Psoas muscle (tissue), 7 donors: ENCODE measurements at regions not wholly inside any gene's neighbourhood (a gene's known extent, or its start where the extent isn't known, plus 50 kb on each side); places are given as distances from the start of the nearest gene placed in this dataset.

Experiments used
- ATAC-seq, 4 donors: fragments of 200-7000 bp; cut with Tn5 transposase; one replicate each; pipeline ENCODE4 v1.9.1; 2020; ENCODE audit warnings: moderate library complexity in 3 of 4, mild to moderate bottlenecking in 2 of 4
- DNase-seq, 2 donors: peaks; one replicate each; pipeline ENCODE4 v3.0.0-alpha.2; 2020
- H3K27ac ChIP-seq: fragments of 200-600 bp; one replicate; pipeline ENCODE4 v1.8.0; 2022
- H3K27me3 ChIP-seq, 3 donors: fragments of 200-600 bp in 1 of 3; one replicate each; pipeline versions ENCODE4 v1.6.1 to v1.8.0; 2013 to 2022; ENCODE audit warnings: low read length in 2 of 3, mild to moderate bottlenecking in 2 of 3, moderate library complexity in 1 of 3; ENCODE audit not compliant: insufficient read depth in 3 of 3
- H3K36me3 ChIP-seq, 2 donors: fragments of 200-600 bp in 1 of 2; one replicate each; pipeline versions ENCODE4 v1.6.1 to v1.8.0; 2013 to 2022; ENCODE audit warnings: low read depth in 1 of 2, mild to moderate bottlenecking in 1 of 2, moderate library complexity in 1 of 2; ENCODE audit not compliant: insufficient read depth in 1 of 2
- H3K4me1 ChIP-seq: fragments of 200-600 bp; one replicate; pipeline ENCODE4 v1.8.0; 2022
- H3K4me3 ChIP-seq: fragments of 200-600 bp; one replicate; pipeline ENCODE4 v1.8.0; 2022; ENCODE audit warnings: mild to moderate bottlenecking
- H3K9me3 ChIP-seq: fragments of 200-600 bp; one replicate; pipeline ENCODE4 v1.8.0; 2022
- CTCF ChIP-seq: fragments of 200-600 bp; IDR thresholded peaks from one replicate; pipeline ENCODE4 v1.8.0; 2022; ENCODE audit warnings: antibody characterized with exemption
- WGBS, 3 donors: extraction: QIAGEN DNeasy Blood & Tissue Kit; methylation state at CpG; one replicate each; pipeline versions ENCODE4 v1.1.6 to v1.1.7; 2013; 5-methylcytosine and 5-hydroxymethylcytosine counted together
- intact Hi-C, 2 donors: fragments of 100-400 bp; cut with DNase I; formaldehyde crosslinking; loops; one replicate each; pipeline versions ENCODE4 v1.11.0 to v1.14.2; 2022
- donor health status: healthy with polysubstance abuse.
- donor health status: DM: no; HTN: no; CAD: no; lungs with moderate emphysema.
- donor health status: Bipolar disorder and iron deficiency.
- donor health status: healthy.
- donor health status: DM: yes; HTN: yes; CAD: no.
- donor health status: DM: no; HTN: no; CAD: no.
- donor health status: DM: yes; HTN: yes; CAD: no.

- 38 to 48% (median 42%) methylated on average over 6 of the region's 6 CpGs for WGBS, 3 donors
- H3K4me1 ChIP-seq: no peaks in the 10 kb centered on the region
- no peak overlapping the region for H3K4me3 ChIP-seq
- ATAC-seq (no peak), DNase-seq (no peak)
- no peaks in the 10 kb centered on the region for H3K9me3 ChIP-seq
- no peaks in the 10 kb centered on the region for H3K27me3 ChIP-seq
- H3K36me3 ChIP-seq: no peaks in the 10 kb centered on the region
- TF ChIP-seq CTCF: no peak
- no peak overlapping the region for H3K27ac ChIP-seq
- intact Hi-C loops: no loop called here
These were observed 179.7 kb downstream of the ICOS start for GRCh38 chr2:204116159-204116792.

GRCh38 chr2:204122425-204122824 is 185.9 kb downstream of the ICOS start:
- WGBS, 3 donors: 24 to 35% (median 28%) methylated on average over 4 of the region's 4 CpGs
- no peaks in the 10 kb centered on the region for H3K9me3 ChIP-seq
- ATAC-seq (no peak), DNase-seq (no peak)
- peaks cover 0 to 2% (median 0%) of the 10 kb centered on the region in 3 donors for H3K27me3 ChIP-seq
- intact Hi-C loops: no loop called here
- H3K4me3 ChIP-seq: no peak overlapping the region
- H3K27ac ChIP-seq: no peak overlapping the region
- H3K36me3 ChIP-seq: no peaks in the 10 kb centered on the region
- no peaks in the 10 kb centered on the region for H3K4me1 ChIP-seq
- TF ChIP-seq CTCF: no peak

GRCh38 chr2:204124140-204124750 is 187.7 kb downstream of the ICOS start:
- Histone ChIP-seq H3K9me3 (no peaks in the 10 kb centered on the region), H3K27ac (no peak overlapping the region), H3K36me3 (no peaks in the 10 kb centered on the region), H3K4me1 (no peaks in the 10 kb centered on the region), H3K27me3 (peaks cover 0 to 2% (median 0%) of the 10 kb centered on the region in 3 donors), H3K4me3 (no peak overlapping the region)
- DNase-seq (no peak), ATAC-seq (no peak)
- no peak for TF ChIP-seq CTCF
- 89 to 97% (median 91%) methylated on average over 3 of the region's 3 CpGs for WGBS, 3 donors
- intact Hi-C loops: no loop called here

- Histone ChIP-seq H3K27ac (no peak overlapping the region), H3K4me3 (no peak overlapping the region), H3K27me3 (peaks cover 0 to 2% (median 0%) of the 10 kb centered on the region in 3 donors), H3K4me1 (no peaks in the 10 kb centered on the region), H3K9me3 (no peaks in the 10 kb centered on the region), H3K36me3 (no peaks in the 10 kb centered on the region)
- DNase-seq: no peak
- no peak for ATAC-seq
- TF ChIP-seq CTCF: no peak
- 80 to 85% (median 84%) methylated on average over 3 of the region's 3 CpGs for WGBS, 3 donors
- intact Hi-C loops: no loop called here
These were observed 190.1 kb downstream of the ICOS start for GRCh38 chr2:204126705-204127104.

- DNase-seq (no peak), ATAC-seq (no peak)
- Histone ChIP-seq H3K4me3 (no peak overlapping the region), H3K9me3 (no peaks in the 10 kb centered on the region), H3K4me1 (no peaks in the 10 kb centered on the region), H3K36me3 (no peaks in the 10 kb centered on the region), H3K27ac (no peak overlapping the region), H3K27me3 (peaks cover 0 to 2% (median 0%) of the 10 kb centered on the region in 3 donors)
- WGBS, 3 donors: 50 to 60% (median 59%) methylated on average over 2 of the region's 2 CpGs
- intact Hi-C loops: no loop called here
- TF ChIP-seq CTCF: no peak
These were observed 190.7 kb downstream of the ICOS start for GRCh38 chr2:204127238-204127637.
